HFFc6 (cell line): ENCODE measurements at regions not wholly inside any gene's neighbourhood (a gene's known extent, or its start where the extent isn't known, plus 50 kb on each side); places are given as distances from the start of the nearest gene placed in this dataset.

Source experiments
- DNase-seq: peaks from one replicate; pipeline ENCODE4 v3.0.0-alpha.2; 2018
- H3K27ac Mint-ChIP-seq: 2 replicates; pipeline ENCODE4 v1.8.0; 2020; ENCODE audit warnings: mild to moderate bottlenecking, mixed read lengths
- H3K27me3 Mint-ChIP-seq: 2 replicates; pipeline ENCODE4 v1.8.0; 2021; ENCODE audit warnings: mild to moderate bottlenecking, moderate library complexity, mixed read lengths; ENCODE audit not compliant: insufficient read depth
- H3K36me3 Mint-ChIP-seq: 2 replicates; pipeline ENCODE4 v1.8.0; 2021; ENCODE audit warnings: low read depth, mixed read lengths
- H3K4me1 Mint-ChIP-seq: 2 replicates; pipeline ENCODE4 v1.8.0; 2020; ENCODE audit warnings: low read depth, mixed read lengths
- H3K4me3 Mint-ChIP-seq: 2 replicates; pipeline ENCODE4 v1.8.0; 2020; ENCODE audit warnings: mild to moderate bottlenecking, moderate library complexity, mixed read lengths
- H3K9me3 Mint-ChIP-seq: 2 replicates; pipeline ENCODE4 v1.8.0; 2020; ENCODE audit warnings: mild to moderate bottlenecking, mixed read lengths
- CTCF ChIP-seq: fragments of 200-600 bp; sonication (generic); IDR thresholded peaks from 2 replicates; pipeline ENCODE4 v1.5.0; 2021; ENCODE audit warnings: antibody characterized with exemption, mild to moderate bottlenecking

DNA sequence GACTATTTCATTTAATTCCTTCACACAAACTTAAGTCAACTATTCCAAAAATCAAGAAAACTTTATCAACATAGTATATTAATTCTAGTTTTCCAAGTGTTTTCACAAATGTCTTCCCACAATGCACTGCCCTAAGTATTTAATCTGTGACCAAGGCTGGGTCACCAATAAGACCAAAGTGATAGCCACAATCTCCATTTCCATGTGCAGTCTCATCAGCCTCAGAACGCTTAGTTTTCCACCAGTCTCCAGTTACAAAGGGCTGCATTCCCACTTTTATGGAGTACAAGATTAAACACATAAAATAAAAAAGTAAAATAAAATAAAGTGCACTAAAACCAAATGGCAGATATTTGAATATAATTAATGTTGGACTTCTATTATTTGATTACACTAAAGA is 371.6 kb upstream of the CCNH start:
- H3K4me1 Mint-ChIP-seq = no peaks in the 10 kb centered on the region
- peaks cover 6% of the 10 kb centered on the region; the same call in 1 of the 2 replicates for H3K27me3 Mint-ChIP-seq
- TF ChIP-seq CTCF = no peak
- H3K36me3 Mint-ChIP-seq = no peaks in the 10 kb centered on the region
- H3K4me3 Mint-ChIP-seq = no peak overlapping the region
- no peak overlapping the region for H3K27ac Mint-ChIP-seq
- H3K9me3 Mint-ChIP-seq = no peaks in the 10 kb centered on the region
- no peak for DNase-seq

- Mint-ChIP-seq H3K9me3 (no peaks in the 10 kb centered on the region), H3K36me3 (no peaks in the 10 kb centered on the region), H3K27me3 (peaks cover 8% of the 10 kb centered on the region; the same call in 1 of the 2 replicates), H3K27ac (no peak overlapping the region), H3K4me3 (no peak overlapping the region), H3K4me1 (no peaks in the 10 kb centered on the region)
- DNase-seq = no peak
- no peak for TF ChIP-seq CTCF
Observed at GRCh38 chr5:87782916-87783315, 370.2 kb upstream of the CCNH start.

DNA sequence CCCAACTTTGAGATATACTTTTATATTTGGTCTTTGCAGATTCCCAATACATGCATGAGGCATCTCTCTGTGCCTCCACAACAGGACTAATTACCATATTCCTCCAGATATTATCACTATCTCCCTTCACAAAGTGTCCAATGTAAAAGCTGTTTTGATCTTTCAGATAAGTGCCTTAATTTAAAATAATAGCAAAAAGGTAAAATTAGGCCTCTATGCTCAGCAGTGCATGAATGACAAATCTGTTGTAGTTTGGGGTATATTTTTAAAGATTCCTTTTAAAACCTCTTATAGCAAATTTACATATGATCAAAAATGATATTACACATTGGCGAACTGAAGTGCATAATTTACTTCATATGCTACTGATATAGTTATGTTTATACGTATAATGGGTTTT is 369.2 kb upstream of the CCNH start:
- H3K27ac Mint-ChIP-seq = no peak overlapping the region
- DNase-seq = no peak
- H3K4me1 Mint-ChIP-seq = no peaks in the 10 kb centered on the region
- no peak for TF ChIP-seq CTCF
- H3K36me3 Mint-ChIP-seq = no peaks in the 10 kb centered on the region
- H3K27me3 Mint-ChIP-seq = peaks cover 8% of the 10 kb centered on the region; the same call in 1 of the 2 replicates
- no peak overlapping the region for H3K4me3 Mint-ChIP-seq
- no peaks in the 10 kb centered on the region for H3K9me3 Mint-ChIP-seq

- no peaks in the 10 kb centered on the region for H3K36me3 Mint-ChIP-seq
- no peak overlapping the region for H3K4me3 Mint-ChIP-seq
- peaks cover 8% of the 10 kb centered on the region; the same call in 1 of the 2 replicates for H3K27me3 Mint-ChIP-seq
Observed at GRCh38 chr5:87780831-87781760, 368.4 kb upstream of the CCNH start.

DNA sequence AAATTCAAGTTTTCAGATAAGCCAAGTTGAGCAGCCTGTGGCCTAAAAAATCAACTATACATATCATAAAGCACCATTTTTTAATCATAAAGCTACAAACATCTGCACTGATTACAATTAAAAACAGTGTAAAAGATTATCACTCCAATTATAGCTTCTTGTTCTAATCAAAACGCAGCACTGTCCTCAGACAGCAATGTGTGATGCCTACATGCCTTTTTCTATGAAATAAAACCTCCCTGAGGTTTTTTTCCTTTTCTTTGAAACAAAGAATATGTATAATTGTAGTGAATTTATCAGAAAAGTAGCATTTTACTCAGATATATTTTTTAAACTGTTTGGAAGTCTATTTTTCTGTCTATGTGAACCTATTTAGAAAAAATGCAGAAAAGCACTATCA is 366.1 kb upstream of the CCNH start:
- peaks cover 7% of the 10 kb centered on the region; the same call in 1 of the 2 replicates for H3K27me3 Mint-ChIP-seq
- TF ChIP-seq CTCF = no peak
- H3K9me3 Mint-ChIP-seq = no peaks in the 10 kb centered on the region
- no peaks in the 10 kb centered on the region for H3K36me3 Mint-ChIP-seq
- H3K4me1 Mint-ChIP-seq = no peaks in the 10 kb centered on the region
- no peak for DNase-seq
- no peak overlapping the region for H3K27ac Mint-ChIP-seq
- H3K4me3 Mint-ChIP-seq = no peak overlapping the region

More at GRCh38 chr5:87780831-87781760, 368.4 kb upstream of the CCNH start:
- H3K9me3 Mint-ChIP-seq = no peaks in the 10 kb centered on the region
- no peak overlapping the region for H3K27ac Mint-ChIP-seq
- H3K4me1 Mint-ChIP-seq = no peaks in the 10 kb centered on the region
- peak; percentile 95 for TF ChIP-seq CTCF
- DNase-seq = peak; percentile 75
